ENCODE measurements at regions not wholly inside any gene's neighbourhood (a gene's known extent, or its start where the extent isn't known, plus 50 kb on each side); places are given as distances from the start of the nearest gene placed in this dataset.

- CTCF ChIA-PET = no interaction called here
- no peaks in the 10 kb centered on the region for H3K27me3 Mint-ChIP-seq (ENCODE audit: low read depth)
- ATAC-seq (no peak), DNase-seq (ENCODE audit: low spot score) (no peak)
- H3K27ac Mint-ChIP-seq = no peak overlapping the region
- no peaks in the 10 kb centered on the region; the same call in 1 of the 2 replicates for H3K36me3 Mint-ChIP-seq
- peaks cover 5% of the 10 kb centered on the region for H3K9me3 Mint-ChIP-seq
- peaks cover 6% of the 10 kb centered on the region for H3K4me1 Mint-ChIP-seq
- TF ChIP-seq CREM (CRISPR knock-in tag; IDR thresholded peaks at IDR 0.05) (no peak), CREB1 (CRISPR knock-in tag; IDR thresholded peaks at IDR 0.05) (no peak), NFE2L1 (CRISPR knock-in tag; IDR thresholded peaks at IDR 0.05) (no peak), SMAD3 (CRISPR knock-in tag; IDR thresholded peaks at IDR 0.05; ENCODE audit: borderline replicate concordance) (no peak), ZSCAN18 (CRISPR knock-in tag; IDR thresholded peaks at IDR 0.05) (no peak), ZMAT4 (CRISPR knock-in tag; IDR thresholded peaks at IDR 0.05) (no peak), ZNF121 (CRISPR knock-in tag; IDR thresholded peaks at IDR 0.05) (no peak), ERG (CRISPR knock-in tag; IDR thresholded peaks at IDR 0.05) (no peak), FOXP1 (CRISPR knock-in tag; IDR thresholded peaks at IDR 0.05; ENCODE audit: borderline replicate concordance) (no peak), SMAD4 (CRISPR knock-in tag; IDR thresholded peaks at IDR 0.05) (no peak), OVOL2 (CRISPR knock-in tag; IDR thresholded peaks at IDR 0.05; ENCODE audit: borderline replicate concordance) (no peak), ZBTB21 (CRISPR knock-in tag; IDR thresholded peaks at IDR 0.05; ENCODE audit: borderline replicate concordance) (no peak), MAX (CRISPR knock-in tag; IDR thresholded peaks at IDR 0.05) (no peak), ZNF232 (CRISPR knock-in tag; IDR thresholded peaks at IDR 0.05) (no peak), NR2C2 (CRISPR knock-in tag; IDR thresholded peaks at IDR 0.05) (no peak), JAZF1 (CRISPR knock-in tag; IDR thresholded peaks at IDR 0.05) (no peak)
- POLR2A ChIA-PET = no interaction called here
- no peak overlapping the region for H3K4me3 Mint-ChIP-seq
Observed at GRCh38 chr6:165758441-165758840, 95.4 kb upstream of the PDE10A start.

GRCh38 chr6:165755583-165755982, 92.5 kb upstream of the PDE10A start:
- no peak for DNase-seq (ENCODE audit: low spot score)
- Mint-ChIP-seq H3K27me3 (ENCODE audit: low read depth) (no peaks in the 10 kb centered on the region; the same call in 1 of the 2 replicates), H3K4me3 (no peak overlapping the region), H3K36me3 (peaks cover 5% of the 10 kb centered on the region; the same call in 1 of the 2 replicates), H3K4me1 (peaks cover 6% of the 10 kb centered on the region), H3K9me3 (peaks cover 12% of the 10 kb centered on the region), H3K27ac (peak overlapping the region; percentile 41; the same call in 1 of the 2 replicates)
- POLR2A ChIA-PET = no interaction called here
- CTCF ChIA-PET = interaction anchor here (1.0 kb wide), 1 partner anchor 94 kb away, joined by 3 read pairs; no protein-coding TSS in a partner anchor
- peak; percentile 95 for ATAC-seq
- TF ChIP-seq ZNF281 (CRISPR knock-in tag; IDR thresholded peaks at IDR 0.05) (no peak), ATF3 (CRISPR knock-in tag; conservative IDR thresholded peaks at IDR 0.05) (no peak), JAZF1 (CRISPR knock-in tag; IDR thresholded peaks at IDR 0.05) (no peak), NFE2L1 (CRISPR knock-in tag; IDR thresholded peaks at IDR 0.05) (no peak), USF1 (CRISPR knock-in tag; IDR thresholded peaks at IDR 0.05) (no peak), ETV6 (CRISPR knock-in tag; IDR thresholded peaks at IDR 0.05) (no peak), ZNF121 (CRISPR knock-in tag; IDR thresholded peaks at IDR 0.05) (no peak), ZBTB21 (CRISPR knock-in tag; IDR thresholded peaks at IDR 0.05; ENCODE audit: borderline replicate concordance) (no peak), HMGA2 (CRISPR knock-in tag; IDR thresholded peaks at IDR 0.05) (no peak), CDX4 (CRISPR knock-in tag; IDR thresholded peaks at IDR 0.05; ENCODE audit: borderline replicate concordance) (no peak), ZNF317 (CRISPR knock-in tag; IDR thresholded peaks at IDR 0.05; ENCODE audit: borderline replicate concordance, low read depth) (no peak), PRDM15 (CRISPR knock-in tag; IDR thresholded peaks at IDR 0.05) (no peak), SOX15 (CRISPR knock-in tag; IDR thresholded peaks at IDR 0.05) (no peak)
